Activated CD8-positive, alpha-beta T cell treated with anti-CD3 and anti-CD28 coated beads for 36 hours (primary cell): ENCODE measurements at regions not wholly inside any gene's neighbourhood (a gene's known extent, or its start where the extent isn't known, plus 50 kb on each side); places are given as distances from the start of the nearest gene placed in this dataset.

ENCODE experiments used
- ATAC-seq: fragments of 200-7000 bp; cut with Tn5 transposase; one replicate; pipeline ENCODE4 v1.10.0; 2021; ENCODE audit warnings: mild to moderate bottlenecking, moderate library complexity
- CTCF ChIA-PET: fragments of 350-600 bp; sonication (Branson Sonifier 250); formaldehyde crosslinking; loops from one replicate; lab custom pipeline; 2021; ENCODE audit warnings: antibody characterized with exemption; lab: Charles Lee
- POLR2A ChIA-PET: fragments of 350-600 bp; sonication (Branson Sonifier 250); formaldehyde crosslinking; loops from one replicate; lab custom pipeline; 2021; ENCODE audit warnings: antibody characterized with exemption; lab: Charles Lee
- DNase-seq: peaks from one replicate; pipeline ENCODE4 v3.0.0-alpha.2; 2020
- H3K27ac Mint-ChIP-seq: one replicate; pipeline ENCODE4 v1.8.0; 2021; ENCODE audit warnings: mild to moderate bottlenecking, mixed read lengths
- H3K27me3 Mint-ChIP-seq: one replicate; pipeline ENCODE4 v1.8.0; 2021; ENCODE audit warnings: mixed read lengths
- H3K36me3 Mint-ChIP-seq: one replicate; pipeline ENCODE4 v1.8.0; 2021; ENCODE audit warnings: low read depth, mixed read lengths
- H3K4me1 Mint-ChIP-seq: one replicate; pipeline ENCODE4 v1.8.0; 2021; ENCODE audit warnings: low read depth, mixed read lengths
- H3K4me3 Mint-ChIP-seq: one replicate; pipeline ENCODE4 v1.8.0; 2021; ENCODE audit warnings: mild to moderate bottlenecking, moderate library complexity, mixed read lengths
- H3K9me3 Mint-ChIP-seq: one replicate; pipeline ENCODE4 v1.8.0; 2021; ENCODE audit warnings: mixed read lengths
- CTCF ChIP-seq: fragments of 200-600 bp; IDR thresholded peaks from one replicate; pipeline ENCODE4 v1.8.0; 2022; ENCODE audit warnings: antibody characterized with exemption, mild to moderate bottlenecking
- intact Hi-C: fragments of 100-400 bp; cut with micrococcal nuclease; formaldehyde crosslinking; loops from one replicate; pipeline ENCODE4 v1.10.0; 2022

GRCh38 chr3:145943952-145944351 is 217.0 kb downstream of the PLOD2 start:
- no peaks in the 10 kb centered on the region for H3K36me3 Mint-ChIP-seq
- no peak for TF ChIP-seq CTCF
- no peak for ATAC-seq
- H3K9me3 Mint-ChIP-seq: no peaks in the 10 kb centered on the region
- H3K4me3 Mint-ChIP-seq: no peak overlapping the region
- H3K4me1 Mint-ChIP-seq: no peaks in the 10 kb centered on the region
- DNase-seq: no peak
- no peak overlapping the region for H3K27ac Mint-ChIP-seq
- intact Hi-C loops: no loop called here
- CTCF ChIA-PET: no interaction called here
- POLR2A ChIA-PET: no interaction called here
- H3K27me3 Mint-ChIP-seq: no peaks in the 10 kb centered on the region

GRCh38 chr3:145951441-145951840 is 209.5 kb downstream of the PLOD2 start:
- DNase-seq: no peak
- no peaks in the 10 kb centered on the region for H3K9me3 Mint-ChIP-seq
- intact Hi-C loops: no loop called here
- no peak for TF ChIP-seq CTCF
- CTCF ChIA-PET: no interaction called here
- no peak overlapping the region for H3K4me3 Mint-ChIP-seq
- no peaks in the 10 kb centered on the region for H3K36me3 Mint-ChIP-seq
- H3K27me3 Mint-ChIP-seq: no peaks in the 10 kb centered on the region
- H3K4me1 Mint-ChIP-seq: no peaks in the 10 kb centered on the region
- ATAC-seq: no peak
- POLR2A ChIA-PET: no interaction called here
- H3K27ac Mint-ChIP-seq: no peak overlapping the region

GRCh38 chr3:145952536-145952935 is 208.4 kb downstream of the PLOD2 start:
- Mint-ChIP-seq H3K27ac (no peak overlapping the region), H3K27me3 (no peaks in the 10 kb centered on the region), H3K4me3 (no peak overlapping the region), H3K4me1 (no peaks in the 10 kb centered on the region), H3K9me3 (no peaks in the 10 kb centered on the region), H3K36me3 (no peaks in the 10 kb centered on the region)
- ATAC-seq (no peak), DNase-seq (no peak)
- CTCF ChIA-PET: no interaction called here
- POLR2A ChIA-PET: no interaction called here
- intact Hi-C loops: no loop called here
- no peak for TF ChIP-seq CTCF

GRCh38 chr3:145953316-145953715 is 207.7 kb downstream of the PLOD2 start:
- intact Hi-C loops: no loop called here
- Mint-ChIP-seq H3K27ac (no peak overlapping the region), H3K4me1 (no peaks in the 10 kb centered on the region), H3K36me3 (no peaks in the 10 kb centered on the region), H3K27me3 (no peaks in the 10 kb centered on the region), H3K4me3 (no peak overlapping the region), H3K9me3 (peaks cover 1% of the 10 kb centered on the region)
- DNase-seq (no peak), ATAC-seq (no peak)
- no peak for TF ChIP-seq CTCF
- CTCF ChIA-PET: no interaction called here
- POLR2A ChIA-PET: no interaction called here

GRCh38 chr3:145959457-145960088 is 201.4 kb downstream of the PLOD2 start:
- ChIA-PET CTCF (no interaction called here), POLR2A (no interaction called here)
- H3K27ac Mint-ChIP-seq: no peak overlapping the region
- H3K27me3 Mint-ChIP-seq: no peaks in the 10 kb centered on the region
- DNase-seq (no peak), ATAC-seq (no peak)
- H3K4me3 Mint-ChIP-seq: no peak overlapping the region
- no peaks in the 10 kb centered on the region for H3K36me3 Mint-ChIP-seq
- H3K4me1 Mint-ChIP-seq: no peaks in the 10 kb centered on the region
- no peak for TF ChIP-seq CTCF
- intact Hi-C loops: no loop called here
- H3K9me3 Mint-ChIP-seq: peaks cover 5% of the 10 kb centered on the region
